Mesenchymal stem cell (in vitro differentiated cells and primary cell): ENCODE measurements at regions not wholly inside any gene's neighbourhood (a gene's known extent, or its start where the extent isn't known, plus 50 kb on each side); places are given as distances from the start of the nearest gene placed in this dataset.

ENCODE experiments used
- DNase-seq: peaks from one replicate; pipeline ENCODE4 v3.0.0-alpha.2; 2013
- H2AFZ ChIP-seq: one replicate; pipeline ENCODE4 v1.6.1; 2013; ENCODE audit warnings: low read depth, mild to moderate bottlenecking, control low read depth, inconsistent platforms, low read length, moderate library complexity
- H2AK5ac ChIP-seq: 2 replicates; pipeline ENCODE4 v1.6.1; 2013; ENCODE audit warnings: low read length, moderate library complexity, mild to moderate bottlenecking, inconsistent platforms; ENCODE audit not compliant: severe bottlenecking
- H2BK120ac ChIP-seq: one replicate; pipeline ENCODE4 v1.6.1; 2013; ENCODE audit warnings: low read depth, mild to moderate bottlenecking, inconsistent platforms, low read length, moderate library complexity
- H2BK12ac ChIP-seq, 2 experiments: one replicate each; pipeline ENCODE4 v1.6.1; 2013; ENCODE audit warnings: inconsistent platforms in 2 of 2, low read length in 2 of 2, mild to moderate bottlenecking in 2 of 2, moderate library complexity in 2 of 2, control low read depth in 1 of 2
- H2BK15ac ChIP-seq: one replicate; pipeline ENCODE4 v1.6.1; 2013; ENCODE audit warnings: mild to moderate bottlenecking, low read depth, inconsistent platforms; ENCODE audit not compliant: poor library complexity, severe bottlenecking
- H2BK5ac ChIP-seq: 2 replicates; pipeline ENCODE4 v1.6.1; 2013; ENCODE audit warnings: low read depth, mild to moderate bottlenecking, low read length, control low read depth, inconsistent platforms; ENCODE audit not compliant: poor library complexity, severe bottlenecking
- H3K14ac ChIP-seq, 2 experiments: one replicate each; pipeline ENCODE4 v1.6.1; 2013; ENCODE audit warnings: inconsistent platforms in 2 of 2, low read length in 2 of 2, control low read depth in 1 of 2, mild to moderate bottlenecking in 1 of 2, moderate library complexity in 1 of 2
- H3K18ac ChIP-seq, 2 experiments: one replicate each; pipeline ENCODE4 v1.6.1; 2013; ENCODE audit warnings: inconsistent platforms in 2 of 2, low read length in 2 of 2, control low read depth in 1 of 2, low read depth in 1 of 2, mild to moderate bottlenecking in 1 of 2
- H3K23ac ChIP-seq, 2 experiments: one replicate each; pipeline ENCODE4 v1.6.1; 2013; ENCODE audit warnings: inconsistent platforms in 2 of 2, low read length in 2 of 2, mild to moderate bottlenecking in 2 of 2, moderate library complexity in 2 of 2, control low read depth in 1 of 2
- H3K27ac ChIP-seq: 2 replicates; pipeline ENCODE4 v1.5.1; 2013; ENCODE audit warnings: mild to moderate bottlenecking, moderate library complexity, low read length, control low read depth, inconsistent platforms; ENCODE audit not compliant: poor library complexity, severe bottlenecking
- H3K27me3 ChIP-seq, 2 experiments: 2 replicates each; pipeline versions ENCODE4 v1.6.1 to v1.7.0; 2013; ENCODE audit warnings: low read length in 2 of 2, mild to moderate bottlenecking in 2 of 2, moderate library complexity in 2 of 2, control low read depth in 1 of 2, inconsistent platforms in 1 of 2; ENCODE audit not compliant: control insufficient read depth in 1 of 2, insufficient read depth in 1 of 2
- H3K36me3 ChIP-seq, 2 experiments: 2 replicates each; pipeline versions ENCODE4 v1.6.1 to v1.7.0; 2013; ENCODE audit warnings: low read length in 2 of 2, control low read depth in 1 of 2, inconsistent platforms in 1 of 2, low read depth in 1 of 2, mild to moderate bottlenecking in 1 of 2; ENCODE audit not compliant: insufficient read depth in 2 of 2, control insufficient read depth in 1 of 2
- H3K4ac ChIP-seq, 2 experiments: one replicate each; pipeline ENCODE4 v1.6.1; 2013; ENCODE audit warnings: inconsistent platforms in 2 of 2, low read length in 2 of 2, mild to moderate bottlenecking in 2 of 2, moderate library complexity in 2 of 2, control low read depth in 1 of 2, low read depth in 1 of 2
- H3K4me1 ChIP-seq: 2 replicates; pipeline ENCODE4 v1.6.1; 2013; ENCODE audit warnings: low read depth, low read length, control low read depth; ENCODE audit not compliant: control insufficient read depth, insufficient read depth
- H3K4me2 ChIP-seq: 2 replicates; pipeline ENCODE4 v1.6.1; 2013; ENCODE audit warnings: low read length, mild to moderate bottlenecking, inconsistent platforms; ENCODE audit not compliant: poor library complexity, severe bottlenecking
- H3K4me3 ChIP-seq, 2 experiments: 2 replicates each; pipeline versions ENCODE4 v1.5.1 to v1.7.0; 2013; ENCODE audit warnings: low read length in 2 of 2, mild to moderate bottlenecking in 2 of 2, control low read depth in 1 of 2, low read depth in 1 of 2; ENCODE audit not compliant: insufficient read depth in 1 of 2
- H3K79me1 ChIP-seq: replicated peaks from 2 replicates; pipeline ENCODE4 v1.6.1; 2013; ENCODE audit warnings: mild to moderate bottlenecking, control low read depth, low read length, inconsistent platforms; ENCODE audit not compliant: poor library complexity, severe bottlenecking
- H3K9ac ChIP-seq: 2 replicates; pipeline ENCODE4 v1.7.0; 2013; ENCODE audit warnings: mild to moderate bottlenecking, low read length, moderate library complexity
- H3K9me3 ChIP-seq: 2 replicates; pipeline ENCODE4 v1.7.0; 2013; ENCODE audit warnings: mild to moderate bottlenecking, low read length; ENCODE audit not compliant: control insufficient read depth
- H4K8ac ChIP-seq: one replicate; pipeline ENCODE4 v1.6.1; 2013; ENCODE audit warnings: inconsistent platforms, mild to moderate bottlenecking, low read length, moderate library complexity
- H4K91ac ChIP-seq: one replicate; pipeline ENCODE4 v1.6.1; 2013; ENCODE audit warnings: mild to moderate bottlenecking, low read length, inconsistent platforms
- WGBS: methylation state at CpG from one replicate; pipeline ENCODE4 v1.1.7; 2013; ENCODE audit warnings: mixed read lengths; 5-methylcytosine and 5-hydroxymethylcytosine counted together

DNA sequence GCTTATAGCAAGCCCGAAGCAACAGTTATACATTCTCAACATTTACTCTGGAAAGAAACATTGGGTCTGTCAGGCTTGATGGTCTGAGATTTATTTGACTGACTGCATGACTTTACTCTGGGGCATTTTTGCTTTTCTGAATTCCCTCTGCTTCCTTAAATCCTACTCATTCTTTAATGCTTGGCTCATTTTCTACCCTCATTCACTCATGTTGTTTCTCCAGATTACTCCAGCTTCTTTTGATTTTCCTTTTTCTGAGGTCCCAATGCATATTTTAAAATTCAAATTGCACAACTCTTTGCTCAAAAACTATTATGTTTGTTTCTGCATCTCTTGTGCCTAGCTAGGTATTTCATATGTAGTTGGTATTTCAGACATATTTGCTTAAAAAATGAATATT lies 2002.9 kb upstream of the NUDT12 start:
- Histone ChIP-seq H2BK5ac (no peak overlapping the region), H4K8ac (no peak overlapping the region), H3K4me1 (peaks cover 2% of the 10 kb centered on the region), H2AFZ (no peak overlapping the region), H3K4me3 (no peak overlapping the region), H3K14ac (no peak overlapping the region), H3K4ac (no peak overlapping the region), H3K27ac (no peak overlapping the region), H3K9ac (no peak overlapping the region), H3K36me3 (no peaks in the 10 kb centered on the region), H3K9me3 (peaks cover 6% of the 10 kb centered on the region), H3K23ac (no peak overlapping the region), H2BK12ac (no peak overlapping the region), H3K79me1 (no peaks in the 10 kb centered on the region), H2BK15ac (no peak overlapping the region), H3K27me3 (no peaks in the 10 kb centered on the region), H2BK120ac (no peak overlapping the region), H3K4me2 (no peak overlapping the region), H3K18ac (no peak overlapping the region), H2AK5ac (no peak overlapping the region), H4K91ac (no peak overlapping the region)
- no peak for DNase-seq
- no CpG with 5 or more reads among the region's 1 CpG for WGBS

DNA sequence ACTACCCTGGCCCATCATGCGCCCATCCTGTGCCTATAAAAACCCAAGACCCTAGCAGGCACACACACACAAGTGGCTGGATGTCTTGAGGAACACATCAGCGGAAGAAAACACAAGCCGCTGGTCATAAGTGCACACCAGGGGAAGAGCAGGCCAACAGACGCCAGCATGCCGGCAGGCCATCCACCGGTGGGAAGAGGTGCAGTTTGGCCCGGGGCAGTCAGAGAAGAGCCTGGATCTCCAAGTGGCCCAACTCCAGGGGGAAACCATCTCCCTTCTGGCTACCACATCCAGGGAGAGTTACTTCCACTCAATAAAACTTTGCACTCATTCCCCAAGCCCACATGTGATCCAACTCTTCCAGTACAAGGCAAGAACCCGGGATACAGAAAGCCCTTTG lies 2001.3 kb upstream of the NUDT12 start:
- H2BK15ac ChIP-seq, result no peak overlapping the region
- no peak overlapping the region for H3K18ac ChIP-seq
- H2BK12ac ChIP-seq, result no peak overlapping the region
- H3K36me3 ChIP-seq, result no peaks in the 10 kb centered on the region
- H3K4me3 ChIP-seq, result no peak overlapping the region
- H2BK5ac ChIP-seq, result no peak overlapping the region
- peaks cover 2% of the 10 kb centered on the region for H3K4me1 ChIP-seq
- H3K14ac ChIP-seq, result no peak overlapping the region
- no peak overlapping the region for H3K23ac ChIP-seq
- no peak overlapping the region for H3K9ac ChIP-seq
- no peak overlapping the region for H3K27ac ChIP-seq
- no peak overlapping the region for H4K8ac ChIP-seq
- no peak overlapping the region for H4K91ac ChIP-seq
- H3K79me1 ChIP-seq, result no peaks in the 10 kb centered on the region
- DNase-seq, result no peak
- peaks cover 6% of the 10 kb centered on the region for H3K9me3 ChIP-seq
- H3K27me3 ChIP-seq, result no peaks in the 10 kb centered on the region
- no peak overlapping the region for H3K4me2 ChIP-seq
- H2BK120ac ChIP-seq, result no peak overlapping the region
- WGBS, result 94% methylated on average over 8 of the region's 8 CpGs
- no peak overlapping the region for H3K4ac ChIP-seq
- no peak overlapping the region for H2AFZ ChIP-seq
- no peak overlapping the region for H2AK5ac ChIP-seq

DNA sequence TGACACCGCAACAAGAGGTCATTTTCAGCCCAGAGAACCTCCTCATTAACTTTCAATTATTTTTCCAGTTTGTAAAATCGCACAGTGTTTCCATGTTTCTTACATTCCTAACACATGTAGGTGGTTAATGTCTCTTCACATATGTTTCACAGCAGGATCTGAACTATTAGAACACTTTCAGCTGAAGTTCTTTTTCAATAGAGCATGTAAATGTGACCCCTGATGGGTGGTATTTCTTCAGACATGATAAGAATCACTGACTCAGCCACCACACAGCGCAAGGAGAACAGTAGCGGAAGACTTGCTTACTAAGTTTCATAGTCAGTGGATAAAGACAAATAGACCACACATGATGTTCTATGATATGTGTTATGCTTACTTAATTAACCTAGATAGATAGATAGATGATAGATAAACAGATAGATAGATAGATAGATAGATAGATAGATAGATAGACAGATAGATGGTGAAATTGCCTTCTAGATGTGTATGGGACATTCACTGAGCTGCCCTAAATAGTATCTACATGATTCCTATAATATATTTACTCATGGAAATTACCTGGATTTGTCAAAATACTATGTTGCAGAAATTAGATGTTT lies 1992.1 kb upstream of the NUDT12 start:
- H3K79me1 ChIP-seq, result no peaks in the 10 kb centered on the region
- no peak overlapping the region for H3K4me2 ChIP-seq
- H3K9me3 ChIP-seq, result no peaks in the 10 kb centered on the region
- no peak overlapping the region for H3K9ac ChIP-seq
- no peaks in the 10 kb centered on the region for H3K4me1 ChIP-seq
- H4K8ac ChIP-seq, result no peak overlapping the region
- H3K36me3 ChIP-seq, result no peaks in the 10 kb centered on the region
- DNase-seq, result peak; percentile 69
- no peak overlapping the region for H3K14ac ChIP-seq
- H3K27ac ChIP-seq, result no peak overlapping the region
- no peaks in the 10 kb centered on the region for H3K27me3 ChIP-seq
- H3K4me3 ChIP-seq, result no peak overlapping the region
- H2BK5ac ChIP-seq, result no peak overlapping the region
- H4K91ac ChIP-seq, result no peak overlapping the region
- no peak overlapping the region for H2BK15ac ChIP-seq
- H3K18ac ChIP-seq, result no peak overlapping the region
- no peak overlapping the region for H2AK5ac ChIP-seq
- no peak overlapping the region for H3K23ac ChIP-seq
- no peak overlapping the region for H3K4ac ChIP-seq
- 87% methylated on average over 3 of the region's 4 CpGs for WGBS
- H2BK12ac ChIP-seq, result no peak overlapping the region
- no peak overlapping the region for H2AFZ ChIP-seq
- H2BK120ac ChIP-seq, result no peak overlapping the region

DNA sequence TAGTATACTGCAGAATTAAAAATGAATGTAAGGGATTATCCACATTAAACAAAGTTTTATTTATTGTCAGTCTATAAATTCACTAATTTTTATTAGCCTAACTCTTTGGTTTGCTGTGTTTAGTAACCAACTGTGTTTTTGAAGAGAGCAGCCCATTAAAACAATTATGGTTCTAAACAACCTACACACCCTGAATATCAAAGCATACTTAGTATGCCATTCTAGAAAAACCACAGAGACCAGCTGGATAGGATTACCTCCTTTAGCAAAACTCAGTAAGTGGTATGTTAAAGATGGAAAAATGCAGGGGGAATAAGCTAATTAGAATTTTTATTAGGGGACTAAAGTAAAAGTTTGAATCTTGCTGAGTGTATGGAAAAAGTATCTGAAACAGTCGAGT lies 1981.7 kb upstream of the NUDT12 start:
- 96% methylated on average over 1 of the region's 1 CpG for WGBS
- Histone ChIP-seq H3K79me1 (no peaks in the 10 kb centered on the region), H2BK15ac (no peak overlapping the region), H4K91ac (no peak overlapping the region), H3K18ac (no peak overlapping the region), H2BK12ac (no peak overlapping the region), H3K9me3 (no peaks in the 10 kb centered on the region), H3K9ac (no peak overlapping the region), H3K4ac (no peak overlapping the region), H3K36me3 (no peaks in the 10 kb centered on the region), H2BK120ac (no peak overlapping the region), H3K23ac (no peak overlapping the region), H3K14ac (no peak overlapping the region), H4K8ac (no peak overlapping the region), H3K4me2 (no peak overlapping the region), H3K4me3 (no peak overlapping the region), H3K27ac (no peak overlapping the region), H3K4me1 (no peaks in the 10 kb centered on the region), H3K27me3 (no peaks in the 10 kb centered on the region), H2AFZ (no peak overlapping the region), H2AK5ac (no peak overlapping the region), H2BK5ac (no peak overlapping the region)
- no peak for DNase-seq
